HepG2 (cell line): ENCODE measurements at regions not wholly inside any gene's neighbourhood (a gene's known extent, or its start where the extent isn't known, plus 50 kb on each side); places are given as distances from the start of the nearest gene placed in this dataset.
A peak's percentile ranks its signal among the peaks of the same experiment; 100 is the strongest.

ENCODE experiments used
- ATAC-seq: fragments of 200-7000 bp; cut with Tn5 transposase; 3 replicates; pipeline ENCODE4 v1.9.1; 2020; ENCODE audit warnings: mild to moderate bottlenecking, moderate library complexity
- BruUV-seq: library from RNA; stranded (reverse); fragments of 400-500 nt; replicated peaks from 2 replicates; lab custom pipeline; 2021; lab: Mats Ljungman, UMichigan
- CTCF ChIA-PET: fragments of 300-600 bp; formaldehyde crosslinking; extraction: SDS; loops from one replicate; lab custom pipeline; 2021; ENCODE audit warnings: low total read pairs, inconsistent platforms, low intra/inter-chr PET ratio; lab: Yijun Ruan, JAX
- POLR2A ChIA-PET: fragments of 350-600 bp; sonication (Branson Sonifier 250); formaldehyde crosslinking; loops from one replicate; lab custom pipeline; 2020; ENCODE audit warnings: antibody characterized with exemption, inconsistent platforms; lab: Yijun Ruan, JAX
- DNase-seq: peaks from one replicate; pipeline ENCODE4 v3.0.0-alpha.2; 2015; ENCODE audit warnings: low spot score
- FAIRE-seq: peaks from 3 replicates; lab custom pipeline; 2011; peaks lifted over from hg19 to GRCh38; lab: Jason Lieb, UNC
- H2AFZ ChIP-seq: one replicate; pipeline ENCODE4 v1.6.1; 2011; ENCODE audit warnings: low read length, inconsistent platforms
- H3K27ac ChIP-seq: fragments of 300-600 bp; 3 replicates; pipeline ENCODE4 v1.8.0; 2011; ENCODE audit warnings: mixed run types, mild to moderate bottlenecking, mixed read lengths, low read length, inconsistent platforms; ENCODE audit not compliant: insufficient read depth; ENCODE audit errors: extremely low read length
- H3K27me3 ChIP-seq, 2 experiments: fragments of 200-600 bp in 1 of 2; 2 replicates in 1 of 2; 3 replicates in 1 of 2; pipeline versions ENCODE4 v1.6.0 to v1.8.0; 2011; ENCODE audit warnings: low read length in 2 of 2, mild to moderate bottlenecking in 2 of 2, moderate library complexity in 2 of 2, inconsistent platforms in 1 of 2; ENCODE audit not compliant: insufficient read depth in 2 of 2, control insufficient read depth in 1 of 2
- H3K36me3 ChIP-seq, 2 experiments: fragments of 200-600 bp in 1 of 2; replicated peaks in 1 of 2; 2 replicates in 1 of 2; 3 replicates in 1 of 2; pipeline versions ENCODE4 v1.5.1 to v1.8.0; 2011; ENCODE audit warnings: low read length in 2 of 2, inconsistent platforms in 1 of 2; ENCODE audit not compliant: insufficient read depth in 2 of 2, control insufficient read depth in 1 of 2
- H3K4me1 ChIP-seq: 2 replicates; pipeline ENCODE4 v1.5.1; 2012; ENCODE audit warnings: low read length, inconsistent platforms; ENCODE audit not compliant: insufficient read depth
- H3K4me2 ChIP-seq: 2 replicates; pipeline ENCODE4 v1.6.0; 2011; ENCODE audit warnings: low read depth, low read length, inconsistent platforms
- H3K4me3 ChIP-seq, 3 experiments: fragments of 200-600 bp in 1 of 3; sonication (generic), shearing (Covaris generic) in 1 of 3; replicated peaks in 1 of 3; 2 replicates each; pipeline ENCODE4 v1.5.1; 2011 to 2016; ENCODE audit warnings: low read length in 3 of 3, inconsistent platforms in 2 of 3, low read depth in 2 of 3, mild to moderate bottlenecking in 2 of 3, control low read depth in 1 of 3, mixed read lengths in 1 of 3; ENCODE audit not compliant: insufficient read depth in 1 of 3
- H3K79me2 ChIP-seq: one replicate; pipeline ENCODE4 v1.6.1; 2011; ENCODE audit warnings: low read length, inconsistent platforms; ENCODE audit not compliant: insufficient read depth
- H3K9ac ChIP-seq: 2 replicates; pipeline ENCODE4 v1.6.0; 2011; ENCODE audit warnings: mild to moderate bottlenecking, low read depth, low read length, inconsistent platforms; ENCODE audit not compliant: insufficient read depth
- H3K9me3 ChIP-seq: 2 replicates; pipeline ENCODE4 v1.5.1; 2012; ENCODE audit warnings: mild to moderate bottlenecking, low read length
- H4K20me1 ChIP-seq: 2 replicates; pipeline ENCODE4 v1.6.0; 2011; ENCODE audit warnings: inconsistent platforms, mild to moderate bottlenecking, low read length, moderate library complexity; ENCODE audit not compliant: insufficient read depth
- ARNT ChIP-seq: fragments of 450-650 bp; IDR thresholded peaks from 2 replicates; pipeline ENCODE4 v1.6.1; 2017
- BRD4 ChIP-seq: sonication (generic); formaldehyde crosslinking; IDR thresholded peaks from 2 replicates; pipeline ENCODE4 v1.4.0; 2020; ENCODE audit warnings: missing genetic modification reagents
- MTA1 ChIP-seq: sonication (generic); formaldehyde crosslinking; IDR thresholded peaks from 2 replicates; pipeline ENCODE4 v1.4.0; 2020; ENCODE audit warnings: missing genetic modification reagents, mild to moderate bottlenecking, borderline replicate concordance
- PPARG ChIP-seq: conservative IDR thresholded peaks from 2 replicates; pipeline ENCODE4 v1.6.1; 2016; ENCODE audit warnings: missing biosample characterization, missing genetic modification reagents
- ZNF264 ChIP-seq: sonication (generic); formaldehyde crosslinking; IDR thresholded peaks from 2 replicates; pipeline ENCODE4 v1.4.0; 2020; ENCODE audit warnings: missing genetic modification reagents
- ZNF451 ChIP-seq: sonication (generic); formaldehyde crosslinking; IDR thresholded peaks from 2 replicates; pipeline ENCODE4 v1.5.0; 2020; ENCODE audit warnings: mild to moderate bottlenecking, missing genetic modification reagents
- ZNF83 ChIP-seq: sonication (generic); formaldehyde crosslinking; IDR thresholded peaks from 2 replicates; pipeline ENCODE4 v1.4.0; 2020; ENCODE audit warnings: missing genetic modification reagents, mild to moderate bottlenecking, borderline replicate concordance
- in situ Hi-C: cut with HindIII; loops from 2 replicates; pipeline ENCODE4 v1.10.0; 2017; ENCODE audit warnings: low pct_unique_long_range_greater_than_20kb; ENCODE audit not compliant: extremely low pct_ligation_motif_present
- intact Hi-C: fragments of 100-400 bp; cut with micrococcal nuclease; formaldehyde crosslinking; loops from one replicate; pipeline ENCODE4 v1.10.0; 2022; ENCODE audit not compliant: unreplicated experiment
- TF ChIP-seq, protein P1 (sequence below): sonication (generic); formaldehyde crosslinking; IDR thresholded peaks from 2 replicates; pipeline ENCODE4 v1.4.0; 2020; ENCODE audit warnings: mild to moderate bottlenecking, missing genetic modification reagents

DNA sequence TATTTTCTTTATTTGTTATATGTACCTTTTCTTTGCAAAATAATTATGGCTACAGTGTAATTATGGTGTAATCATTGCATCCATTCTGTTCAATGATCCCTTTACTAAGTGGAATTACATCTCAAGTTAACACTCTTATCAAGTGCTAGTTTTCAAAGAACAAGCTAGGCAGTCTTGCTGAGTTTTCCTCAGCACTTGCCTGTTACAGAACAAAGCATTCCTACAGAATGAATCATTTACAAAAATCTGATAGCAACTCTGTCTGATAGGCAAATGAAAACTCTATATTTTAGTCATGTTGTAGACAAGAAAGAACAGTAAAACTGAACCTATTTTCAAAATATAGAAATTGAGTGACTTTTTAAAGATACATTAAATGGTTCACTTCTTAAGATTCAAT, 109.8 kb upstream of the POU3F2 start:
- ChIA-PET POLR2A (no interaction called here), CTCF (no interaction called here)
- FAIRE-seq (no peak), DNase-seq (peak; percentile 3), ATAC-seq (no peak)
- Histone ChIP-seq H3K9ac (no peak overlapping the region), H3K4me2 (no peak overlapping the region), H4K20me1 (no peaks in the 10 kb centered on the region), H3K4me3 (no peak overlapping the region), H3K4me1 (no peaks in the 10 kb centered on the region), H3K27me3 (no peaks in the 10 kb centered on the region), H3K79me2 (no peaks in the 10 kb centered on the region), H3K9me3 (no peaks in the 10 kb centered on the region), H3K27ac (no peak overlapping the region), H2AFZ (no peak overlapping the region), H3K36me3 (no peaks in the 10 kb centered on the region)
- TF ChIP-seq BRD4 (CRISPR knock-in tag) (no peak), PPARG (no peak), ARNT (no peak), ZNF264 (no peak), MTA1 (CRISPR knock-in tag) (no peak), ZNF451 (CRISPR knock-in tag) (no peak), ZNF83 (CRISPR knock-in tag) (no peak)
- TF ChIP-seq, protein P1, sequence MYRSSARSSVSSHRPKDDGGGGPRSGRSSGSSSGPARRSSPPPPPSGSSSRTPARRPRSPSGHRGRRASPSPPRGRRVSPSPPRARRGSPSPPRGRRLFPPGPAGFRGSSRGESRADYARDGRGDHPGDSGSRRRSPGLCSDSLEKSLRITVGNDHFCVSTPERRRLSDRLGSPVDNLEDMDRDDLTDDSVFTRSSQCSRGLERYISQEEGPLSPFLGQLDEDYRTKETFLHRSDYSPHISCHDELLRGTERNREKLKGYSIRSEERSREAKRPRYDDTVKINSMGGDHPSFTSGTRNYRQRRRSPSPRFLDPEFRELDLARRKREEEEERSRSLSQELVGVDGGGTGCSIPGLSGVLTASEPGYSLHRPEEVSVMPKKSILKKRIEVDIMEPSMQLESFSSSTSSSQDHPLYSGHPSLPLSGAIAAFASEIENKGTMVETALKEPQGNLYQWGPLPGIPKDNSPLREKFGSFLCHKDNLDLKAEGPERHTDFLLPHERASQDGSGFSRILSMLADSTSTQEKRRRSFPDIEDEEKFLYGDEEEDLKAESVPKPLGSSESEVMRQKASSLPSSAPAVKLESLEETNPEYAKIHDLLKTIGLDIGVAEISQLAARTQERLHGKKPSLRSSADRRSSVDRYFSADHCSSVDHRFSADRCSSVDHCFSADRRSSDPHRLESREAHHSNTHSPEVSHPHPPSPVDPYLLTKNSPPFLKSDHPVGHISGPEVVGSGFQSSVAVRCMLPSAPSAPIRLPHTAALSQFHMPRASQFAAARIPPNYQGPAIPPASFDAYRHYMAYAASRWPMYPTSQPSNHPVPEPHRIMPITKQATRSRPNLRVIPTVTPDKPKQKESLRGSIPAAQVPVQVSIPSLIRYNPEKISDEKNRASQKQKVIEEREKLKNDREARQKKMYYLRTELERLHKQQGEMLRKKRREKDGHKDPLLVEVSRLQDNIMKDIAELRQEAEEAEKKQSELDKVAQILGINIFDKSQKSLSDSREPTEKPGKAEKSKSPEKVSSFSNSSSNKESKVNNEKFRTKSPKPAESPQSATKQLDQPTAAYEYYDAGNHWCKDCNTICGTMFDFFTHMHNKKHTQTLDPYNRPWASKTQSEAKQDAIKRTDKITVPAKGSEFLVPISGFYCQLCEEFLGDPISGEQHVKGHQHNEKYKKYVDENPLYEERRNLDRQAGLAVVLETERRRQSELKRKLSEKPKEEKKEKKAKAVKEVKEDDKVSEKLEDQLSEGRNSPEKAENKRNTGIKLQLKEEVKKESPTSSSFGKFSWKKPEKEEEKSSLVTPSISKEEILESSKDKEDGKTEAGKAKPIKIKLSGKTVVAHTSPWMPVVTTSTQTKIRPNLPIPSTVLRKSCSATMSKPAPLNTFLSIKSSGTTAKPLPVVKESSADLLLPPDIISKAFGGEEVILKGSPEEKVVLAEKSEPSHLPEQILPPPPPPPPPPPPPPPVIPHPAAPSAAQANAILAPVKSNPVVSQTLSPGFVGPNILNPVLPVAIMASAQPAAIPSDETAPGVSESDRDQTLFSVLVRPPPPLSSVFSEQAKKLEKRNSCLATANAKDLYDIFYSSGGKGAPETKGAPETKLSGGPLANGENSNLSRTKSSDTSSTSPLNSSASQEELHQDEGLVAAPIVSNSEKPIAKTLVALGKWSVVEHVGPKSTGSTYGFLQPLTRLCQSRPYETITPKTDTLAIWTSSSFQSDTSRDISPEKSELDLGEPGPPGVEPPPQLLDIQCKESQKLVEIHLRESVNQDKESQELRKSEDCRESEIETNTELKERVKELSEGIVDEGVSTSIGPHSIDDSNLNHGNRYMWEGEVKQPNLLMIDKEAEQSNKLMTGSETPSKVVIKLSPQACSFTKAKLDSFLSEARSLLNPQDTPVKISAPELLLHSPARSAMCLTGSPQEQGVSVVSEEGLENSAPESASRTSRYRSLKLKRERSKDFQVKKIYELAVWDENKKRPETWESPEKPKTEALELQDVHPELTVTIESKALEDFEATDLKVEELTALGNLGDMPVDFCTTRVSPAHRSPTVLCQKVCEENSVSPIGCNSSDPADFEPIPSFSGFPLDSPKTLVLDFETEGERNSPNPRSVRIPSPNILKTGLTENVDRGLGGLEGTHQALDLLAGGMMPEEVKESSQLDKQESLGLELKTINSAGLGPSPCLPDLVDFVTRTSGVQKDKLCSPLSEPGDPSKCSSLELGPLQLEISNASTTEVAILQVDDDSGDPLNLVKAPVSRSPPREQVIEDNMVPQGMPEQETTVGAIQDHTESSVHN (CRISPR knock-in tag) = no peak
- in situ Hi-C loops = no loop called here
- intact Hi-C loops = no loop called here
- BruUV-seq = no TSS peak
